DND-41 (cell line): ENCODE measurements at regions not wholly inside any gene's neighbourhood (a gene's known extent, or its start where the extent isn't known, plus 50 kb on each side); places are given as distances from the start of the nearest gene placed in this dataset.

Experiments used
- ATAC-seq: fragments of 200-7000 bp; cut with Tn5 transposase; 3 replicates; pipeline ENCODE4 v1.9.1; 2021; ENCODE audit warnings: low read depth; ENCODE audit not compliant: insufficient read depth
- DNase-seq: peaks from one replicate; pipeline ENCODE4 v3.0.0-alpha.2; 2020
- H2AFZ ChIP-seq: 2 replicates; pipeline ENCODE4 v1.6.0; 2012; ENCODE audit warnings: low read depth, low read length
- H3K27ac ChIP-seq: 2 replicates; pipeline ENCODE4 v1.5.1; 2012; ENCODE audit warnings: low read length, inconsistent platforms
- H3K27me3 ChIP-seq: fragments of 200-600 bp; sonication (generic); 2 replicates; pipeline ENCODE4 v1.6.0; 2012; ENCODE audit warnings: low read length, mild to moderate bottlenecking, inconsistent platforms; ENCODE audit not compliant: insufficient read depth, poor library complexity
- H3K36me3 ChIP-seq: 2 replicates; pipeline ENCODE4 v1.5.1; 2012; ENCODE audit warnings: low read length, inconsistent platforms; ENCODE audit not compliant: insufficient read depth
- H3K4me1 ChIP-seq: 2 replicates; pipeline ENCODE4 v1.5.1; 2012; ENCODE audit warnings: mild to moderate bottlenecking, low read length; ENCODE audit not compliant: insufficient read depth
- H3K4me2 ChIP-seq: 2 replicates; pipeline ENCODE4 v1.6.0; 2012; ENCODE audit warnings: mild to moderate bottlenecking, moderate library complexity, low read length, inconsistent platforms; ENCODE audit not compliant: insufficient read depth
- H3K4me3 ChIP-seq, 2 experiments: fragments of 200-600 bp in 1 of 2; shearing (Covaris generic) in 1 of 2; 2 replicates each; pipeline ENCODE4 v1.5.1; 2012 to 2016; ENCODE audit warnings: inconsistent platforms in 2 of 2, low read length in 2 of 2, mild to moderate bottlenecking in 2 of 2, low read depth in 1 of 2, moderate library complexity in 1 of 2
- H3K79me2 ChIP-seq: 2 replicates; pipeline ENCODE4 v1.6.0; 2012; ENCODE audit warnings: low read length, inconsistent platforms; ENCODE audit not compliant: insufficient read depth
- H3K9ac ChIP-seq: 2 replicates; pipeline ENCODE4 v1.6.0; 2012; ENCODE audit warnings: low read depth, mild to moderate bottlenecking, inconsistent platforms, low read length, moderate library complexity
- H3K9me3 ChIP-seq: 2 replicates; pipeline ENCODE4 v1.5.1; 2012; ENCODE audit warnings: low read length, moderate library complexity, mild to moderate bottlenecking, inconsistent platforms; ENCODE audit not compliant: insufficient read depth, severe bottlenecking
- H4K20me1 ChIP-seq: 2 replicates; pipeline ENCODE4 v1.6.0; 2012; ENCODE audit warnings: low read length; ENCODE audit not compliant: insufficient read depth
- EZH2 ChIP-seq: IDR thresholded peaks from 3 replicates; pipeline ENCODE4 v1.6.1; 2012; ENCODE audit warnings: borderline replicate concordance, low read depth, mild to moderate bottlenecking, moderate library complexity, low read length, inconsistent platforms; ENCODE audit not compliant: severe bottlenecking
- TF ChIP-seq, protein P1 (sequence below): IDR thresholded peaks from 2 replicates; pipeline ENCODE4 v1.5.1; 2012; ENCODE audit warnings: borderline replicate concordance, low read length, moderate library complexity, mild to moderate bottlenecking; ENCODE audit not compliant: poor library complexity, severe bottlenecking; ENCODE audit errors: extremely low read depth

DNA sequence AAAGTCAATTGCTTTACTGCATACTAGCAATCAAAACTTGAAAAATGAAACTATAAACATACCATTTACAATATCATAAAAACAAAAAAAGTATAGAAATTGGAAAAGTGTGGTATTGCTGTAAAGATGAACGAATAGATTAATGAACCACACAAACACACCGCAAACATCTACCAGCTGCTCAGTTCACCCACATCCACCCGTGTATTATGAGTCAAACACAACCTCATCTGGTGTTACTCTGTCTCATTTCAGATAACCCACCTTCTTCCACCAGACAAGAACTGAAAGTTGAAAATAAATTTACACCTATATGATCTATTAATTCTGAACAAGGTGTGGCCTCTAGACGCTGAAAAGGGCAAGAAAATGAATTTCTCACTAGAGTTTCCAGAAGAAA, 53.3 kb downstream of the BLID start:
- no peaks in the 10 kb centered on the region for H3K9me3 ChIP-seq
- H3K27me3 ChIP-seq = peaks cover 19% of the 10 kb centered on the region
- H2AFZ ChIP-seq = no peak overlapping the region
- no peaks in the 10 kb centered on the region for H3K79me2 ChIP-seq
- no peak overlapping the region for H3K4me2 ChIP-seq
- TF ChIP-seq, protein P1, sequence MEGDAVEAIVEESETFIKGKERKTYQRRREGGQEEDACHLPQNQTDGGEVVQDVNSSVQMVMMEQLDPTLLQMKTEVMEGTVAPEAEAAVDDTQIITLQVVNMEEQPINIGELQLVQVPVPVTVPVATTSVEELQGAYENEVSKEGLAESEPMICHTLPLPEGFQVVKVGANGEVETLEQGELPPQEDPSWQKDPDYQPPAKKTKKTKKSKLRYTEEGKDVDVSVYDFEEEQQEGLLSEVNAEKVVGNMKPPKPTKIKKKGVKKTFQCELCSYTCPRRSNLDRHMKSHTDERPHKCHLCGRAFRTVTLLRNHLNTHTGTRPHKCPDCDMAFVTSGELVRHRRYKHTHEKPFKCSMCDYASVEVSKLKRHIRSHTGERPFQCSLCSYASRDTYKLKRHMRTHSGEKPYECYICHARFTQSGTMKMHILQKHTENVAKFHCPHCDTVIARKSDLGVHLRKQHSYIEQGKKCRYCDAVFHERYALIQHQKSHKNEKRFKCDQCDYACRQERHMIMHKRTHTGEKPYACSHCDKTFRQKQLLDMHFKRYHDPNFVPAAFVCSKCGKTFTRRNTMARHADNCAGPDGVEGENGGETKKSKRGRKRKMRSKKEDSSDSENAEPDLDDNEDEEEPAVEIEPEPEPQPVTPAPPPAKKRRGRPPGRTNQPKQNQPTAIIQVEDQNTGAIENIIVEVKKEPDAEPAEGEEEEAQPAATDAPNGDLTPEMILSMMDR = no peak
- TF ChIP-seq EZH2 = no peak
- ATAC-seq (no peak), DNase-seq (no peak)
- H3K9ac ChIP-seq = no peak overlapping the region
- no peak overlapping the region for H3K27ac ChIP-seq
- no peak overlapping the region for H3K4me3 ChIP-seq
- no peaks in the 10 kb centered on the region for H3K36me3 ChIP-seq
- no peaks in the 10 kb centered on the region for H3K4me1 ChIP-seq
- H4K20me1 ChIP-seq = no peaks in the 10 kb centered on the region

DNA sequence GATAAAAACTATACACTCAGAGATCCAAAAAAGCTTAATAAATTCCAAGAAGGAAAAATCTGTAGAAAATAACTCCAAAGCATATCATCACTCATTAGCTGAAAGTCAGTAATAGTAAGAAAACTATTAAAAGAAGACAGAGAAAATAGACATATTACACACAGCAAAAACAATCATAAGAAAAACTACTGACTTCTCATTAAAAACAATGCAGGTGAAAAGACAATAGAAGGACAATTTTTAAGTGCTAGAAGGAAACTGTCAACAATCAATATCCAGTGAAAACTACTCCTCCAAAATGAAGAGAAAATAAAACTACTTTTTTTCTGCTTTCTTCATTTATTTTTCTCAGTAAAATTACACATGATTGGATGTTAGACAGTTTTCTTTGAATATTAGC, 56.5 kb downstream of the BLID start:
- Histone ChIP-seq H2AFZ (no peak overlapping the region), H3K79me2 (no peaks in the 10 kb centered on the region), H3K9me3 (no peaks in the 10 kb centered on the region), H3K4me1 (no peaks in the 10 kb centered on the region), H3K27ac (no peak overlapping the region), H3K27me3 (peaks cover 14% of the 10 kb centered on the region), H3K4me2 (no peak overlapping the region), H3K36me3 (no peaks in the 10 kb centered on the region), H3K9ac (no peak overlapping the region), H4K20me1 (no peaks in the 10 kb centered on the region), H3K4me3 (no peak overlapping the region)
- DNase-seq (no peak), ATAC-seq (no peak)
- no peak for TF ChIP-seq EZH2
- TF ChIP-seq, protein P1 = no peak

DNA sequence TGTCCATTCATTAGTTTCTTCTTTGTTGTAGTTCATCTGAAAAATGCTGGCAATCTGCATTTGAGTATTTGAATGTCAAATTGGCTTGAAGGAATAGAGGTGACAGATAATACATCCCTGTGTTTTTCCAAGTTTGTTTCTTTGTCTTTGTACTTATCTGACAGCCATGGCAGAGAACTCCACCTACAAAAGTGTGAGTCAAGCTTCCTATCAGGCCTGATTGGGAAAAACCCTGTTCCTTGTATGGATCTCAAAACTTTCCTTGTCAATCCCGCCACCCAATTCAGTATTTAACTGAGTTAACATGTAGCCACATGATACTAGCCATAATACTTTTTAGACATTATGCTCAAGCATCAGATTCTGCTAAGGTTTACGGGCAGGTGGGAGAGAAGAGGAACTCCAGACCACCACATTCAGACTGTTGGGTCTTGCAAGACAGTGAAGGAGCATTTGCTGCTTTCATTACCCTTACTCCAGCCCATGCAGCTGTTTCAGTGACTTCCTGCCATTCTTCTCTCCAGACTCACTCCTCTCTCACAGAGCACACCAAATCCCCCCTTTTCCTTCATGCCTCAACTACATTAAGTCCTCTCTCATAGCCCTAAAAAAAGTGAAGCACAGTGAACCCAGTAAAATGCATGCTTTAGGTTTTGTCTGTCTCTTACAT, 65.9 kb downstream of the BLID start:
- no peaks in the 10 kb centered on the region for H3K36me3 ChIP-seq
- no peak overlapping the region for H3K9ac ChIP-seq
- DNase-seq = no peak
- H3K4me1 ChIP-seq = no peaks in the 10 kb centered on the region
- no peak for ATAC-seq
- no peaks in the 10 kb centered on the region for H3K27me3 ChIP-seq
- no peak overlapping the region for H3K27ac ChIP-seq
- H2AFZ ChIP-seq = no peak overlapping the region
- no peaks in the 10 kb centered on the region for H3K79me2 ChIP-seq
- no peaks in the 10 kb centered on the region for H3K9me3 ChIP-seq
- no peak for TF ChIP-seq EZH2
- H4K20me1 ChIP-seq = no peaks in the 10 kb centered on the region
- no peak overlapping the region for H3K4me3 ChIP-seq
- no peak overlapping the region for H3K4me2 ChIP-seq

DNA sequence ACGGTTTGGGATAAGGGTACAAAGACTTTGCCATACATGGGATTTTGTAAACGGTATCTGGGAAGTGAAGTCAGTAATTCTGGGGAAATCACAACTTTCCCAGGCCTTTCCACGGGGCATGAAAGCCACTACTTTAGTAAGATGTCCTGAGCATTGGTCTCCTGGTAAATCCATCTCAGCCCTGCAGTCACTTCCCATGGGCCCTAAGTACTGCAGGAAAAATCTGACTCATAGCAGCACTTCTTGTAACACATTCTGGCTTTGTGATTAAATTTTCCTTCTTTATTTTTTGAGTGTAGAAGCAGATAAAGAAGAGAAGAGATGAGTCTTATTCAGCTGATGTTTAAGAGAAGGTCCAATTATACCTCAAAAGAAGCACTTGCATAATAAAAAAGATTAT, 67.6 kb downstream of the BLID start:
- Histone ChIP-seq H3K4me1 (no peaks in the 10 kb centered on the region), H3K27me3 (no peaks in the 10 kb centered on the region), H3K36me3 (no peaks in the 10 kb centered on the region), H3K4me3 (no peak overlapping the region), H3K9ac (no peak overlapping the region), H4K20me1 (no peaks in the 10 kb centered on the region), H3K4me2 (no peak overlapping the region), H3K9me3 (no peaks in the 10 kb centered on the region), H2AFZ (no peak overlapping the region), H3K79me2 (no peaks in the 10 kb centered on the region), H3K27ac (no peak overlapping the region)
- TF ChIP-seq EZH2 = no peak
- TF ChIP-seq, protein P1 = no peak
- no peak for ATAC-seq
- DNase-seq = no peak
